ENCODE measurements at regions not wholly inside any gene's neighbourhood (a gene's known extent, or its start where the extent isn't known, plus 50 kb on each side); places are given as distances from the start of the nearest gene placed in this dataset.
"Not testable (repeated sequence)": the region's sequence is repeated elsewhere in the genome, so short reads cannot be mapped to it uniquely, and the experiment has no call there.

DNA sequence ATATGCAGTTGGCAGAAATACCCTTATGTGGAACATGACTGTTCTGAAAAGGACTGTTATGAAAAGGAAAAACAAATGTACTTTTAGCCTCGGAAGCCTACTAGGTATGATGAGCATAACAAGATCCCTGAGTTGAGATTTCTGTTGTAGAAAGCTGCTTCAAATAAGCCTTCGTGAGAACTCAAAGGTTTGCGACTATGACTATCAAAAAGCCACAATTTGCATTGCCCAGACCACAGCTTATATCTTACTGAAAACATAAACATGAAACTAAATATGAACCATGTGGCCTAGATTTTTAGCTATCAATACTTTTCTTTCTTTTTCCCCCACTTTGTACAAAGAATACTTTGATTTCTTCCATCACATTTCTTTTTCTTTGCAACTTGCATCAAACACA is 398.2 kb upstream of the LCORL start:
- H2AFZ ChIP-seq (ENCODE audit: low read depth, low read length, severe bottlenecking): no peak overlapping the region

DNA sequence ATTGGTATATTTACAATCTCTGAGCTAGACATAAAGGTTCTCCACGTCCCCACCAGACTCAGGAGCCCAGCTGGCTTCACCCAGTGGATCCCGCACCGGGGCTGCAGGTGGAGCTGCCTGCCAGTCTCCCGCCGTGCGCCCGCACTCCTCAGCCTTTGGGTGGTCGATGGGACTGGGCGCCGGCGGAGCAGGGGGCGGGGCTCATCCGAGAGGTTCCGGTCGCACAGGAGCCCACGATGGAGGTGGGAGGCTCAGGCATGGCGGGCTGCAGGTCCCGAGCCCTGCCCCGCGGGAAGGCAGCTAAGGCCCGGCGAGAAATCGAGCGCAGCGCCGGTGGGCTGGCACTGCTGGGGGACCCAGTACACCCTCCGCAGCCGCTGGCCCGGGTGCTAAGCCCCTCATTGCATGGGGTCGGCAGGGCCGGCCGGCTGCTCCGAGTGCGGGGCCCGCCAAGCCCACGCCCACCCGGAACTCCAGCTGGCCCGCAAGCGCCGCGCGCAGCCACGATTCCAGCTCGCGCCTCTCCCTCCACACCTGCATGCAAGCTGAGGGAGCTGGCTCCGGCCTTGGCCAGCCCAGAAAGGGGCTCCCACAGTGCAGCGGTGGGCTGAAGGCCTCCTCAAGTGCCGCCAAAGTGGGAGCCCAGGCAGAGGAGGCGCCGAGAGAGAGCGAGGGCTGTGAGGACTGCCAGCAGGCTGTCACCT is 396.8 kb upstream of the LCORL start:
- H3K9ac ChIP-seq (ENCODE audit: low read length); H3K4me3 ChIP-seq (ENCODE audit: insufficient read depth, low read length, poor library complexity, severe bottlenecking); H3K79me2 ChIP-seq (ENCODE audit: insufficient read depth, low read length); H3K27ac ChIP-seq (ENCODE audit: low read depth, low read length); H3K27me3 ChIP-seq (ENCODE audit: low read length); H4K20me1 ChIP-seq (ENCODE audit: low read depth, low read length); H3K4me2 ChIP-seq (ENCODE audit: low read depth, low read length, poor library complexity, severe bottlenecking); H2AFZ ChIP-seq (ENCODE audit: low read depth, low read length, severe bottlenecking); H3K9me2 ChIP-seq (replicated peaks; ENCODE audit: insufficient read depth, low read length); H3K36me3 ChIP-seq (ENCODE audit: low read length); H3K9me3 ChIP-seq (ENCODE audit: insufficient read depth, low read length); H3F3A ChIP-seq (ENCODE audit: insufficient read depth): not testable (repeated sequence)

More for the DNA sequence above, 398.2 kb upstream of the LCORL start:
- Histone ChIP-seq H3K27ac (ENCODE audit: low read depth, low read length) (no peak overlapping the region), H3K9ac (ENCODE audit: low read length) (no peak overlapping the region), H3K4me3 (ENCODE audit: insufficient read depth, low read length, poor library complexity, severe bottlenecking) (no peak overlapping the region), H3K9me3 (ENCODE audit: insufficient read depth, low read length) (no peaks in the 10 kb centered on the region), H3K36me3 (ENCODE audit: low read length) (no peaks in the 10 kb centered on the region), H3K4me2 (ENCODE audit: low read depth, low read length, poor library complexity, severe bottlenecking) (no peak overlapping the region), H4K20me1 (ENCODE audit: low read depth, low read length) (no peaks in the 10 kb centered on the region), H3F3A (ENCODE audit: insufficient read depth) (no peaks in the 10 kb centered on the region), H3K79me2 (ENCODE audit: insufficient read depth, low read length) (no peaks in the 10 kb centered on the region), H3K27me3 (ENCODE audit: low read length) (no peaks in the 10 kb centered on the region), H3K9me2 (replicated peaks; ENCODE audit: insufficient read depth, low read length) (no peaks in the 10 kb centered on the region)
- TF ChIP-seq EZH2phosphoT487 (conservative IDR thresholded peaks at IDR 0.05; ENCODE audit: low read length): no peak
- TF ChIP-seq, protein P1, sequence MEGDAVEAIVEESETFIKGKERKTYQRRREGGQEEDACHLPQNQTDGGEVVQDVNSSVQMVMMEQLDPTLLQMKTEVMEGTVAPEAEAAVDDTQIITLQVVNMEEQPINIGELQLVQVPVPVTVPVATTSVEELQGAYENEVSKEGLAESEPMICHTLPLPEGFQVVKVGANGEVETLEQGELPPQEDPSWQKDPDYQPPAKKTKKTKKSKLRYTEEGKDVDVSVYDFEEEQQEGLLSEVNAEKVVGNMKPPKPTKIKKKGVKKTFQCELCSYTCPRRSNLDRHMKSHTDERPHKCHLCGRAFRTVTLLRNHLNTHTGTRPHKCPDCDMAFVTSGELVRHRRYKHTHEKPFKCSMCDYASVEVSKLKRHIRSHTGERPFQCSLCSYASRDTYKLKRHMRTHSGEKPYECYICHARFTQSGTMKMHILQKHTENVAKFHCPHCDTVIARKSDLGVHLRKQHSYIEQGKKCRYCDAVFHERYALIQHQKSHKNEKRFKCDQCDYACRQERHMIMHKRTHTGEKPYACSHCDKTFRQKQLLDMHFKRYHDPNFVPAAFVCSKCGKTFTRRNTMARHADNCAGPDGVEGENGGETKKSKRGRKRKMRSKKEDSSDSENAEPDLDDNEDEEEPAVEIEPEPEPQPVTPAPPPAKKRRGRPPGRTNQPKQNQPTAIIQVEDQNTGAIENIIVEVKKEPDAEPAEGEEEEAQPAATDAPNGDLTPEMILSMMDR (IDR thresholded peaks at IDR 0.05; ENCODE audit: insufficient read depth, low read length, poor library complexity, severe bottlenecking): no peak

DNA sequence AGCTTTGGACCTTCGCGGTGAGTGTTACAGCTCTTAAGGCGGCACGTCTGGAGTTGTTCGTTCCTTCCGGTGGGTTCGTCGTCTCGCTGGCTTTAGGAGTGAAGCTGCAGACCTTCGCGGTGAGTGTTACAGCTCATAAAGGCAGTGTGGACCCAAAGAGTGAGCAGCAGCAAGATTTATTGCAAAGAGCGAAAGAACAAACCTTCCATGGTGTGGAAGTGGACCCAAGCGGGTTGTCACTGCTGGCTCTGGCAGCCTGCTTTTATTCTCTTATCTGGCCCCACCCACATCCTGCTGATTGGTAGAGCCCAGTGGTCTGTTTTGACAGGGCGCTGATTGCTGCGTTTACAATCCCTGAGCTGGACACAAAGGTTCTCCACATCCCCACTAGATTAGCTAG is 396.1 kb upstream of the LCORL start:
- not testable (repeated sequence) for H2AFZ ChIP-seq (ENCODE audit: low read depth, low read length, severe bottlenecking); H3K27me3 ChIP-seq (ENCODE audit: low read length); H4K20me1 ChIP-seq (ENCODE audit: low read depth, low read length); H3K4me2 ChIP-seq (ENCODE audit: low read depth, low read length, poor library complexity, severe bottlenecking); H3K9me3 ChIP-seq (ENCODE audit: insufficient read depth, low read length); H3K4me3 ChIP-seq (ENCODE audit: insufficient read depth, low read length, poor library complexity, severe bottlenecking); H3K36me3 ChIP-seq (ENCODE audit: low read length); H3F3A ChIP-seq (ENCODE audit: insufficient read depth); H3K9me2 ChIP-seq (replicated peaks; ENCODE audit: insufficient read depth, low read length); H3K9ac ChIP-seq (ENCODE audit: low read length); H3K27ac ChIP-seq (ENCODE audit: low read depth, low read length); H3K79me2 ChIP-seq (ENCODE audit: insufficient read depth, low read length)

DNA sequence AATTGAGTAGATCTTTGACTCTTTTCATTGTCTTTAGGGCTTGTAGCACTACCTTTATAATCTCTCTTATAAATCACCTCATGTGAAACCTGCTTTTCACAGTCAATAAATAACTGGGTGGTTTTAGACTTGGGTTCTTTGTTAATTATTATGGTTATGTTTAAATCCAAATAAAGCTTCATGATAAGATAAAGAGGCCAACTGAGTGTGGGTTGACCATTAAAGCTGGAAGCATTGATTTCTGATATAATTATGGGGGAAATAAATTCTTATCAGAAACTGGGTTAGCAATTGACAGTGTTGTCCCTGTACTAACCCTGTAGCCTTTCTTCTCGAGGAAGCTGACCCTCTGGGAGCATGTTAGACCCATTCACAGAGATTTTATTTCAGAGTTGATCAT is 384.7 kb upstream of the LCORL start:
- TF ChIP-seq, protein P1 (IDR thresholded peaks at IDR 0.05; ENCODE audit: insufficient read depth, low read length, poor library complexity, severe bottlenecking): no peak
- no peak for TF ChIP-seq EZH2phosphoT487 (conservative IDR thresholded peaks at IDR 0.05; ENCODE audit: low read length)
- H3F3A ChIP-seq (ENCODE audit: insufficient read depth): no peaks in the 10 kb centered on the region
- no peak overlapping the region for H3K27ac ChIP-seq (ENCODE audit: low read depth, low read length)
- H3K79me2 ChIP-seq (ENCODE audit: insufficient read depth, low read length): no peaks in the 10 kb centered on the region
- H3K36me3 ChIP-seq (ENCODE audit: low read length): no peaks in the 10 kb centered on the region
- no peak overlapping the region for H3K4me3 ChIP-seq (ENCODE audit: insufficient read depth, low read length, poor library complexity, severe bottlenecking)
- H2AFZ ChIP-seq (ENCODE audit: low read depth, low read length, severe bottlenecking): no peak overlapping the region
- no peaks in the 10 kb centered on the region for H3K9me2 ChIP-seq (replicated peaks; ENCODE audit: insufficient read depth, low read length)
- H3K9me3 ChIP-seq (ENCODE audit: insufficient read depth, low read length): no peaks in the 10 kb centered on the region
- H3K9ac ChIP-seq (ENCODE audit: low read length): no peak overlapping the region
- no peaks in the 10 kb centered on the region for H4K20me1 ChIP-seq (ENCODE audit: low read depth, low read length)
- no peak overlapping the region for H3K4me2 ChIP-seq (ENCODE audit: low read depth, low read length, poor library complexity, severe bottlenecking)
- H3K27me3 ChIP-seq (ENCODE audit: low read length): no peaks in the 10 kb centered on the region

All from SU-DHL-6 (cell line).